Putamen (tissue), 1 donor: ENCODE measurements at regions not wholly inside any gene's neighbourhood (a gene's known extent, or its start where the extent isn't known, plus 50 kb on each side); places are given as distances from the start of the nearest gene placed in this dataset.
A peak's percentile ranks its signal among the peaks of the same experiment; 100 is the strongest.
"Not testable (repeated sequence)": the region's sequence is repeated elsewhere in the genome, so short reads cannot be mapped to it uniquely, and the experiment has no call there.

Experiments
- DNase-seq: peaks from one replicate; pipeline ENCODE4 v3.0.0-alpha.2; 2016; ENCODE audit warnings: low spot score

GRCh38 chr5:23451156-23451555 is 56.3 kb upstream of the PRDM9 start:
- no peak for DNase-seq

DNA sequence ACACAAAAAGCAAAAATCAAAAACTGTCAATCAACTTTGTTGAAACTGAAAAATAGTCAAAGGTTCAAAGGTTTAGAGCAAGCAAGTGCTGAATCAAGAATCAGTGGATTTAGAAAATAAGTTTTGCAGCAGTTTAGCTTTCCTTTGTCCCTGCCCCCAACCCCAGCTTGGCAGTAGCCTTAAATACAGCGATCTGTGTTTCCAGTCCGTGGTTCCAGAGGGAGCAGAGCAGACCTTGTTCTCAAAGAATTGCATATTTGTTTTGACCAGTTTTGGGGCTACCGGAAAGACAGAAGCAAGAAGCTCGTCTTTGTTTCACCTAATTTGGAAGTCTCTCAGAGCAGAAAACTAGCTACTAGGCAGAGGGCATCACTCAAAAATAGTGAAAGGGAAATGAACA is 57.2 kb upstream of the PRDM9 start:
- no peak for DNase-seq

- DNase-seq, result no peak
Observed at GRCh38 chr5:23448627-23449026, 58.8 kb upstream of the PRDM9 start.

DNA sequence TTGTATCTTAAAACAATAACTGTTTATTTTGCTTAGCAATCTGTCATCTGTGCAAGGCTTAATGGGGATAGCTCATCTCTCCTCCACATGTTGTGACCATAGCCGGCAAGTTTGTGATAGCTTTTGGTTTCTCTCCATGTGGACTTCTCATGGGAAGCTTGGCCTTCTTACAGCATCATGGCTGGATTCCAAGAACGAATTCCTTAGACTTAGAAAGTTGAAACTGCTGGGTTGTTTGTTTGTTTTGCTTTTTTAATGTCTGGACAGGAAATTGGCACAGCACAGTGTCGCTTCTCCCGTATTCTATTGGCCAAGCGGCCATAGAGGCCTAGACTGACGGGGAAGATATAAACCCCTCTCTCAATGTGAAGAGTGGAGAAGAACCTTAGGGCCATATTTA is 61.0 kb upstream of the PRDM9 start:
- DNase-seq, result peak; percentile 1

DNA sequence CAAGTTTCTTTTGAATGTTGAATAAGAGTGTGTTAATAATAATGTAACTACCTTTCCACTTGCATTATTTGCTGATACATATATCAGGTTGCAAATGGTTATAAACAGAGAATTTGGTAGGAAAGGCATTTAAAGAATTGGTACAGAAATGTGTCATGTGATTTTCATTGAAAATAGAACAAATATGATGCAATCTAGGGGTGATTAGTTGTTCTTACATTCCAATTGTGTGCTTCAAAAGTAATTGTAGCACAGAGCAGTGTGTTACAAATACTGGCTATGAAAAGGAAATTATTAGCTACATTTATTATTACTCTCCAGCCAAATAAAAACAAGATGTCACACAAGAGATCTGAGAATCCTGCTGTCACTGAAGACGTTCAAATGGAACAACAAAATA is 61.8 kb upstream of the PRDM9 start:
- DNase-seq, result no peak

DNA sequence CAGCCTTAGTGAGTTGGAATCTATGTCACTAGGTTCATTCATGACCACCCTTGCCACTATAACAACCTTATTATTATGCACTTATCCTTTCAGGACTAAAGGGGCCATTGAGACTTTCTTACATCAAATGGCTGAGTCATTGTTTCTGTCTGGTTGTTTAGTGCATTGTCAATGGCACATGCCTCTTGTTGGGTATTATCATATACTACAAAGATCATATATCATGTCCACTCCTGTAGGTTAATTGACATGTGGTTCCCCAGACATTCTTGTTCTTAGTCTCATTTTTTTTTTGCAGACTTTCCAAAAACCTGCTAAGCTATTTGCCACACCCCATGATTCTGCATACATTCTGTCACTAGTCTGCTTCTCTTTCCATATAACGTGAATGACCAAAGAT is 66.7 kb upstream of the PRDM9 start:
- DNase-seq, result no peak

DNA sequence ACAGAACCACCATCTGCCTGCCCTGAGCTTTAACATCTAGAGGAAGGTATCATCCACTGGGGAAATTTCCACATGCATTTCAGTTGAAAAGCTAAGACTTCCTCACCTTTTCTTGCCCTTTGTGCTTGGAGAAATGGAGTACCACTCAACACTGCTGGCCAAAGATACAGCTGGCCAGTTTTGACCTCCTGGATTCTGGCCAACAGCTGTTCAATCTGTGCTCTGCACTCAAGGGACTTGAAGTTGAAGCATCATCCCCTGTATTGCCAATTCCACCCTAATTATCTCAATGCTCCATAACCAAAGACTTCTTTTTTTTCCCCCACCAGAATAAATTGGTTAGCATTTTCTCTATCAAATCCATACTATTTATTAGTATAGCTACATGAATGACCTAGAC is 70.4 kb upstream of the PRDM9 start:
- DNase-seq, result no peak

DNA sequence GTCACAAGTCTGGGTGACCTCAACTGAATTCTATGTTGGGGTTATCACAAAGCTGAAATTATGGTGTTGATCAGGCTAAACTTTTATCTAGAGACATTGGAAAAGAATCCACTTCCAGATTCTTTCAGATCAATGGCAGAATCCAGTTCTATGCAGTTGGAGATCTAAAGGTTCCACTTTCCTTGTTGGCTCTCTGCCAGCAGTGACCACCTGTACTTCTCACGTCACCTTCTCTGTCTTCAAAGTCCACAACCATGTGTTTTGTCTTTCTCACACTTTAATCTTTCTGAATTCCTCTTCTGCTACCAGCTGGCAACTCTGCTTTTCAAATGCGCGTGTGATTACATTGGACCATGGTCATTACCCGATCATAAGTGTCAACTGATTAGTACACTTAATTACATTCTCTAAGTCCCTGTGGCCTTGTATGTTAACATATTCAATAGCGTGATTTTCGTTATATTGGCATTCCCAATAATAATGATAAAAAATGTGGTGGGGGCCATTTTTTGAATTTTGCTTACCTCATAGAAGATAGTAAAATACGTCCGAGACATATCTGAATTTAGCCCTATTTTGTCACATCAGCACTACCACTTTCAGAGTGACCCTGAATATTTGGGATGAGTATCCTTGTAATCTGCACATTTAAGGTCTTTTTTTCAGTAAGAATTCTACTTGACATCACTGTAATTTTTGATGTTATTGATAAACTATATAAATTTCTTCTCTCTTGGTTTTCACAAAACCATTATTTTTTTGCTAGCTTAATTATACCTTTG is 73.7 kb upstream of the PRDM9 start:
- DNase-seq, result no peak

DNA sequence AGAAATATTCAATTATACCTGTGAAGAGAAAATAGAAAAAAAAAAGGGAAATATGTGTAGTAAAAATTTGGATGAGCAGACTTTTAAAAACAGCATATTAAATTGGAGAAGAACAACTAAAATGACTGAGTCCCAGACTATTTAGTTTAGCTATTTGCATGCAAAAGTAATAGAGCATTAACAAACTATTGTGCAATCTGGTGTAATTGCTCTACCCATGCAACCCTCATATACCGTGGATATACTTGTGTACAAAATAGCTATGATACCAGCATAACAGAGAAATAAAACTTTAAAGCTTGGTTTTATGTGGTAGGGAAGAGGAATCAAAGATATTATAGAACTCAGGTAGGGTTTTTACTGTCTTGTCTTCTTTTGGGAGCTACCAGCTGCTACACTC is 78.7 kb upstream of the PRDM9 start:
- DNase-seq, result no peak

DNA sequence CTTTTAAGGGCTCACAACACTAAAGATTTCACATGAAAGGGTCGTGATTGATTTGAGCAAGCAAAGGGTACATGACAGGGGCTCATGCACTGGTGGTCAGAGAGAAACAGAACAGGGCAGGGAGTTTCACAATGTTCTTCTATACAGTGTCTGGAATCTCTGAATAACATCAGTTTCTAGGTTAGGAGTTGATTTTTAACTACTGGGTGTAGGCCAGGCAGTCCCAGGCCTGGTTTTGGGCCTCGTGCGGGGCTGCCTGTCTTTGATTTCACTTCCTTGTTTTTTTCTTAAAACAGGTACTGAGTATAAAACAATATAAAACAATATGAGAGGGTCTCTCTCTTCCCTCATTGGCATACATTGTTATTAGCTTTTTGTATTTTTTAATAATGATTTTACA is 87.2 kb upstream of the PRDM9 start:
- not testable (repeated sequence) for DNase-seq

- no peak for DNase-seq
Observed at GRCh38 chr5:23419115-23419514, 88.3 kb upstream of the PRDM9 start.

- DNase-seq, result no peak
Observed at GRCh38 chr5:23412515-23412914, 94.9 kb upstream of the PRDM9 start.

GRCh38 chr5:23411994-23412393 is 95.4 kb upstream of the PRDM9 start:
- no peak for DNase-seq

- DNase-seq, result no peak
Observed at GRCh38 chr5:23411200-23411599, 96.2 kb upstream of the PRDM9 start.

DNA sequence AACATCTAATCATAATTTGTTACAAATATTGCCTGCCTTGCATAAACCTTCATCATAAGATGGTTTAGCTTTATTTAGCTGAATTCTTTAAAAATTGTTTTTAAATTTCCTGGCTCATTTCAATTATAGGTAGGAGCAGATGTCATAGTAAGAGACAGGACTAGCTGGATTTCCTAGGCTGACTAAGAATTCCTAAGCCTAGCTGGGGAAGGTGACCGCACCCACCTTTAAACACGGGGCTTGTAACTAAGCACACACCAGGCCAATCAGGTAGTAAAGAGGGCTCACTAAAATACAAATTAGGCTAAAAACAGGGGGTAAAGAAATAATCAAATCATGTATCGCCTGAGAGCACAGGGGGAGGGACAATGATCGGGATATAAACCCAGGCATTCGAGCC is 96.6 kb upstream of the PRDM9 start:
- not testable (repeated sequence) for DNase-seq

GRCh38 chr5:23405316-23406068 is 101.9 kb upstream of the PRDM9 start:
- no peak for DNase-seq

DNA sequence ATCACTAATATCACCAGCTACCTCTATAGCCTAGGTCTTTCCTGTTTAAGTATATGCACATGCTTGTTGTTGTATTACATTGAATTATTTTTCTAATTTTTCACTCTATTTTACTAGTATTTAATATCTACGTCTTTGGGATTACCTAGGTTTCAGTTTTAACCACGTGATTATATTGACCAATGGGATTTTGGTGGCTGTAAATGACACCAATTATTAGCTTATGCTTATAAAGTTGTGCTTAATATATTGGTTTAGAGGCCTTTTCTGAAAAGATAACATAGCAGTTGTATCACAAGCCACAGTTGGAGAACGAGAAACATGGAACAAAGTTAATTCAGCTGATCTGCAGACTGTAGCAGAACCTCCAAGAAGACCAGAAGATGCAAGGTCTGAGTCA is 104.8 kb upstream of the PRDM9 start:
- DNase-seq, result no peak

DNA sequence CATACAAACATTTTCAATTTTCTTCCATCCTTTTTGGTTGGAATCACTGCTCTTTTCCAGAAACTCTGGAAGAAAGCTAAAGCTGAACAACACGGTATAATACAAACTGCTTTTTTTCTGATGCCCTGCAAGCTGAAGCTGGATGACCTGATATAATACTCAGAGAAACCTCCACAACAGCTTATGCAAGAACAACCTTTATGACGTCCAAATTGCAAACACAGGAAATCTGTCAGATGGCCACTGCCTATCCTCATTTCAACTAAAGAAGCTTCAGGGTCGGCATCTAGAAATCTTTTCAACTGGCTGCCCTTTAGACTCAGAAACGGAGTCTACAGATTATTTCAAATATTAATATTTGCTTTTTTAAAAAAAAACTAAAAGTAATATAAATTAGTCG is 106.5 kb upstream of the PRDM9 start:
- no peak for DNase-seq

- DNase-seq, result no peak
Observed at GRCh38 chr5:23396346-23396745, 111.1 kb upstream of the PRDM9 start.

DNA sequence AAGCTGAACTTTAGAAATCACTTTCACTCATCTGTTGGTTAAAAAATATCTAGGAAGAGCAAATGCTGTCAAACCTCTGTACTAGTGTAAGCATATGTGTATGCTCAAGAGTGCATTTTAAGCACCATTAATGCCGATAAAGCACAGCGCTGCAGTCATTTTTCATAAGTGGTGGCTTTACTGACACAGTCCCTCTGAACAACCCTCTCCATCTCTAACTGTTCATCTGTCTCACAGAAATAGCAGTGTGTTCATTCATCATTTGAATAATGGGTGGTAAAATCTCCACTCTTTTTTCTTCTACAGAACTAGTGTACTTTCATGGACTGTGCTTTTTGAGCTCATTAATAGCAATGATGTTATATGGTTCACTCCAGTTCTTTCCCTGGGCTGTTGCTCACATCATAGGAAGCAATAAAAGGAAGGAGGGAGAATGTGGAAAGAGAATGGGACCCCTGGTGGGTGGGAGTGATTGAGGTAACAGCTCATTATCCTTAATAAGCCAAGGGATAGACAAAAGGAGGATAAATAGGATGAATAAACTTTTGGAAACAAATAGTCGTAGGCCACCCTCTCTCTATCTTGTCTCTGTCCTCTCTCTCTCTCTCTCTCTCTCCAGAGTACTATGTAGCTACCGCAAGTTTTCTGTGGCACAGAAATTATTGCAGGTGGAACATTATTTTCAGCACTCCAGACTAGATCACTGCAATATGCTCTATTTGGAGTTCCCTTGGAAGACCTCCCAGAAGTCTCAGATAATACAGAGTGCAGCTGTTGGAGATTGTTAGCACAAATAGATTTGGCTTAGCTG is 117.9 kb upstream of the PRDM9 start:
- DNase-seq, result no peak

DNA sequence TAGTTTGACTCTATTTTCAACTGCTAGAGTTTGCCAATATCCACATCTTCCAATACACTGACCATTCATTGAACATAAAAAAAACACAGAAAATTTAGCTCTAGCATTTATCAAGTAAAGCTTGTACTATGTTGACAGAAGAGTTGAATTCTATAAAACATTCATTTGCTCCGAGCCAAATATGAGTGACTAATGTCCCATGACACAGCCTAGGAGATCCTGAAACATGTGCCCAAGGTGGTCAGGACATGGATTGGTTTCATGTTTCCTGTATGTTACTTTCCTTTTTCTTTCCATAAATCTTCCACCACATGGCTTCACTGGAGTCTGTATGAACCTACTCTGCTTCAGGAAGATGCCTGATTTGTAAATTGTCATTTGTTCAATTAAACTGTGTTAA is 122.4 kb upstream of the PRDM9 start:
- no peak for DNase-seq

GRCh38 chr5:23372177-23372576 is 135.2 kb upstream of the PRDM9 start:
- DNase-seq, result no peak

- DNase-seq, result no peak
Observed at GRCh38 chr5:23368393-23368792, 139.0 kb upstream of the PRDM9 start.
